Caco-2 (cell line): ENCODE measurements at regions not wholly inside any gene's neighbourhood (a gene's known extent, or its start where the extent isn't known, plus 50 kb on each side); places are given as distances from the start of the nearest gene placed in this dataset.

Source experiments
- BruUV-seq: library from RNA; stranded (reverse); fragments of 400-500 nt; replicated peaks from 2 replicates; lab custom pipeline; 2021; lab: Mats Ljungman, UMichigan
- CTCF ChIA-PET: fragments of 300-600 bp; sonication (Branson Sonifier 250); formaldehyde crosslinking; loops from one replicate; lab custom pipeline; 2022; ENCODE audit warnings: antibody characterized with exemption; lab: Charles Lee
- POLR2A ChIA-PET: fragments of 300-600 bp; sonication (Branson Sonifier 250); formaldehyde crosslinking; loops from one replicate; lab custom pipeline; 2022; ENCODE audit warnings: antibody characterized with exemption; lab: Charles Lee
- DNase-seq, 2 experiments: peaks; one replicate each; pipeline versions ENCODE4 v3.0.0 to v3.0.0-alpha.2; 2020 to 2022
- H3K27me3 ChIP-seq: replicated peaks from 2 replicates; pipeline ENCODE4 v1.6.0; 2011; ENCODE audit warnings: low read length; ENCODE audit not compliant: control insufficient read depth, insufficient read depth
- H3K36me3 ChIP-seq: 2 replicates; pipeline ENCODE4 v1.5.1; 2011; ENCODE audit warnings: low read length; ENCODE audit not compliant: control insufficient read depth, insufficient read depth
- H3K4me1 ChIP-seq: fragments of 250-450 bp; sonication (Bioruptor Pico); 2 replicates; pipeline ENCODE4 v1.5.1; 2020; ENCODE audit warnings: mild to moderate bottlenecking
- H3K4me3 ChIP-seq: 2 replicates; pipeline ENCODE4 v1.5.1; 2011; ENCODE audit warnings: low read depth, mild to moderate bottlenecking, control low read depth, low read length
- H3K9me3 ChIP-seq: fragments of 250-450 bp; sonication (Bioruptor Pico); 2 replicates; pipeline ENCODE4 v1.5.1; 2020; ENCODE audit warnings: mild to moderate bottlenecking, moderate library complexity
- H3K27ac Mint-ChIP-seq: one replicate; pipeline ENCODE4 v1.8.0; 2022; ENCODE audit warnings: mixed read lengths; ENCODE audit not compliant: unreplicated experiment
- H3K27me3 Mint-ChIP-seq: one replicate; pipeline ENCODE4 v1.8.0; 2022; ENCODE audit warnings: mixed read lengths; ENCODE audit not compliant: insufficient read depth, unreplicated experiment
- H3K36me3 Mint-ChIP-seq: one replicate; pipeline ENCODE4 v1.8.0; 2022; ENCODE audit warnings: mild to moderate bottlenecking, mixed read lengths; ENCODE audit not compliant: insufficient read depth, unreplicated experiment
- H3K4me1 Mint-ChIP-seq: one replicate; pipeline ENCODE4 v1.8.0; 2022; ENCODE audit warnings: low read depth, mixed read lengths; ENCODE audit not compliant: unreplicated experiment
- H3K4me3 Mint-ChIP-seq: one replicate; pipeline ENCODE4 v1.8.0; 2022; ENCODE audit warnings: mild to moderate bottlenecking, moderate library complexity, mixed read lengths; ENCODE audit not compliant: unreplicated experiment
- H3K9me3 Mint-ChIP-seq: one replicate; pipeline ENCODE4 v1.8.0; 2022; ENCODE audit warnings: mixed read lengths; ENCODE audit not compliant: unreplicated experiment
- intact Hi-C: fragments of 100-400 bp; cut with micrococcal nuclease; formaldehyde crosslinking; loops from one replicate; pipeline ENCODE4 v1.10.0; 2022; ENCODE audit not compliant: unreplicated experiment
- TF ChIP-seq, protein P1 (sequence below), 2 experiments: fragments of 200-600 bp in 1 of 2; IDR thresholded peaks; 1 replicate in 1 of 2; 2 replicates in 1 of 2; pipeline versions ENCODE4 v1.5.1 to v1.8.0; 2011 to 2022; ENCODE audit warnings: antibody characterized with exemption in 1 of 2, control low read depth in 1 of 2, inconsistent platforms in 1 of 2, low read depth in 1 of 2, low read length in 1 of 2, mild to moderate bottlenecking in 1 of 2, moderate library complexity in 1 of 2; ENCODE audit not compliant: insufficient read depth in 1 of 2, severe bottlenecking in 1 of 2, unreplicated experiment in 1 of 2

DNA sequence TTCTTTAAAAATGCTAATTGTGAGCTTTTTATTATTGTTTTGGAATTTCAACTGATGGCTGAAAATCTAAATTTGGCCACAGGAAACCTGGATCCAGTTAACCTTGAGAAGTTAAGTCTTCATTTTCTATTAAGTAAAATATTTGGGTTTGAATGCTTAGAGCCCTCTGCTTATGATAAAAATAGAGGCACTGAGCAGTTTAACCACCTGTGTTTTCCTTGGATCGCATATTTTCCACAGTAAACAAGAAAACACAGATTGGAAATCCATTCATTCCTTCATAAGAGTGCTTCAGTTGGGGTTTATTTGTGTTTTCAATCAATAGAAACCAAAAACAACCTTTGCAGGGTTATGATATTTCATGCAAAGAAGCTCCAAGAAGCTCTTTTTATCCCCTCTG, 77.2 kb upstream of the HES1 start:
- H3K4me1 ChIP-seq, result peaks cover 56% of the 10 kb centered on the region
- BruUV-seq, result no TSS peak
- no peak for DNase-seq
- ChIA-PET CTCF (interaction anchor here (0.6 to 1.6 kb wide), 4 partner anchors 41 to 257 kb away, joined by 3 to 6 read pairs (median 4); no protein-coding TSS in a partner anchor), POLR2A (interaction anchor here (0.6 to 1.3 kb wide), 5 partner anchors 33 to 187 kb away, joined by 3 to 11 read pairs (median 3); partner anchors contain the start of gene HES1)
- no peaks in the 10 kb centered on the region for H3K9me3 ChIP-seq
- no peaks in the 10 kb centered on the region for H3K27me3 ChIP-seq
- Mint-ChIP-seq H3K4me3 (peak overlapping the region; percentile 75), H3K4me1 (peaks cover 31% of the 10 kb centered on the region), H3K36me3 (peaks cover 6% of the 10 kb centered on the region), H3K9me3 (no peaks in the 10 kb centered on the region), H3K27me3 (no peaks in the 10 kb centered on the region), H3K27ac (peak overlapping the region; percentile 47)
- no peak overlapping the region for H3K4me3 ChIP-seq
- H3K36me3 ChIP-seq, result no peaks in the 10 kb centered on the region
- intact Hi-C loops, result no loop called here
- TF ChIP-seq, protein P1, sequence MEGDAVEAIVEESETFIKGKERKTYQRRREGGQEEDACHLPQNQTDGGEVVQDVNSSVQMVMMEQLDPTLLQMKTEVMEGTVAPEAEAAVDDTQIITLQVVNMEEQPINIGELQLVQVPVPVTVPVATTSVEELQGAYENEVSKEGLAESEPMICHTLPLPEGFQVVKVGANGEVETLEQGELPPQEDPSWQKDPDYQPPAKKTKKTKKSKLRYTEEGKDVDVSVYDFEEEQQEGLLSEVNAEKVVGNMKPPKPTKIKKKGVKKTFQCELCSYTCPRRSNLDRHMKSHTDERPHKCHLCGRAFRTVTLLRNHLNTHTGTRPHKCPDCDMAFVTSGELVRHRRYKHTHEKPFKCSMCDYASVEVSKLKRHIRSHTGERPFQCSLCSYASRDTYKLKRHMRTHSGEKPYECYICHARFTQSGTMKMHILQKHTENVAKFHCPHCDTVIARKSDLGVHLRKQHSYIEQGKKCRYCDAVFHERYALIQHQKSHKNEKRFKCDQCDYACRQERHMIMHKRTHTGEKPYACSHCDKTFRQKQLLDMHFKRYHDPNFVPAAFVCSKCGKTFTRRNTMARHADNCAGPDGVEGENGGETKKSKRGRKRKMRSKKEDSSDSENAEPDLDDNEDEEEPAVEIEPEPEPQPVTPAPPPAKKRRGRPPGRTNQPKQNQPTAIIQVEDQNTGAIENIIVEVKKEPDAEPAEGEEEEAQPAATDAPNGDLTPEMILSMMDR (IDR thresholded peaks at IDR 0.05; ENCODE audit: insufficient read depth in 1 of 2, low read depth in 1 of 2, low read length in 1 of 2, severe bottlenecking in 1 of 2, unreplicated experiment in 1 of 2), result no peak

DNA sequence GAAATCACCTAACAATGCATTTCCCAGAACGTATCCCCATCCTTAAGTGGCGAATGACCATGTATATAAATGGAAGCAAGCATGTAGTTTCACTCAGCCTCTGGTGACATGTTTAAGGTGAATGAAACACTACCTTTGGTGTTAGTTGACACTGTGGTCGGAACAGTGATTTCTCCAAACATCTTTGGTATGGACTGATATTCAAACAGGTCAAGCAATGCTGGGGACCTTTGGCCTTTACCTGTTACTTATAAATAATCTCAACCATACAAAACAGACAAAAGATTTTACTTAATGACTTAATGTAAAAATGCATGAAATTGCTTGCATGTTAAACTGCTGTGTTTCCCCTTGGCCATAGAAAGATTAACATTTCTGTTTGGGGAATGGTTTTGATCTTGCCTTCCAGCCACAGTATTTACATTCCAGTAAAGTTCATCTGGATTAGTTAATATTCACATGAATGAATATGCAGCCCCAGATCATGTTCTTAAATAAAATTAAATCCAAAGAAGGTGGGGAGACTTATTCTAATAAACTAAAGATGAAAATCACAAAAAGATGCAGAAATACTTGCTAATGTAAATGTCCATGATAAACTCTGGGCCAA, 74.4 kb upstream of the HES1 start:
- DNase-seq, result peak; percentile 45 to 56
- no peaks in the 10 kb centered on the region for H3K9me3 ChIP-seq
- TF ChIP-seq, protein P1 (IDR thresholded peaks at IDR 0.05; ENCODE audit: insufficient read depth in 1 of 2, low read depth in 1 of 2, low read length in 1 of 2, severe bottlenecking in 1 of 2, unreplicated experiment in 1 of 2), result no peak
- H3K4me1 Mint-ChIP-seq, result peaks cover 34% of the 10 kb centered on the region
- peaks cover 6% of the 10 kb centered on the region for H3K9me3 Mint-ChIP-seq
- no peaks in the 10 kb centered on the region for H3K27me3 Mint-ChIP-seq
- H3K36me3 Mint-ChIP-seq, result peaks cover 6% of the 10 kb centered on the region
- no peak overlapping the region for H3K4me3 ChIP-seq
- no peaks in the 10 kb centered on the region for H3K36me3 ChIP-seq
- H3K27ac Mint-ChIP-seq, result peak overlapping the region; percentile 85
- ChIA-PET CTCF (interaction anchor here (0.7 kb wide), 1 partner anchor 69 kb away, joined by 4 read pairs; no protein-coding TSS in a partner anchor), POLR2A (no interaction called here)
- peaks cover 56% of the 10 kb centered on the region for H3K4me1 ChIP-seq
- intact Hi-C loops, result loop anchor here (1.0 to 2.0 kb wide), 5 partner anchors 40 to 211 kb away; no protein-coding TSS in a partner anchor
- no peaks in the 10 kb centered on the region for H3K27me3 ChIP-seq
- H3K4me3 Mint-ChIP-seq, result peak overlapping the region; percentile 33
- BruUV-seq, result no TSS peak

DNA sequence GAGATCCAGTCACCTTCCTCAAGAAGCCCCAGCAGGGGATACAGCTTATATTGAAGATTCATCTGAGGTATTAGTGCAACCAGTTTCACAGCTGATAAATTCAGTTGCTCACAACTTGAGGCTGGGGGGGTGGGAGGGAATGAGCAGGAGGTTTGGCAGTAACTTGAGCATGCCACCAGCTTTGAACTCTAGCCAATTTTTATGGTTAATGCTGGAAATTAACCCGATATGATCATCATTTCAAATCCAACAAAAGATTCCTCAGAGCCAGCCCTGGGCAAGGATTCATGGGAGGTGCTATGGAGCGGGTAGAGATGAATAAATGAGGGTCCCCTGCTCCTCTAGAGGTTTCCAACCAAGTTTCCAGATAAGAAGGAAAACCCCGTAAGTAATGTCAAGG, 73.1 kb upstream of the HES1 start:
- H3K4me1 ChIP-seq, result peaks cover 43% of the 10 kb centered on the region
- intact Hi-C loops, result no loop called here
- Mint-ChIP-seq H3K36me3 (no peaks in the 10 kb centered on the region), H3K9me3 (peaks cover 19% of the 10 kb centered on the region), H3K27me3 (no peaks in the 10 kb centered on the region), H3K27ac (no peak overlapping the region), H3K4me3 (no peak overlapping the region), H3K4me1 (peaks cover 27% of the 10 kb centered on the region)
- H3K9me3 ChIP-seq, result peaks cover 3% of the 10 kb centered on the region; the same call in 1 of the 2 replicates
- ChIA-PET POLR2A (no interaction called here), CTCF (no interaction called here)
- no peak for DNase-seq
- TF ChIP-seq, protein P1 (IDR thresholded peaks at IDR 0.05; ENCODE audit: insufficient read depth in 1 of 2, low read depth in 1 of 2, low read length in 1 of 2, severe bottlenecking in 1 of 2, unreplicated experiment in 1 of 2), result no peak
- H3K36me3 ChIP-seq, result no peaks in the 10 kb centered on the region
- H3K27me3 ChIP-seq, result no peaks in the 10 kb centered on the region
- H3K4me3 ChIP-seq, result no peak overlapping the region
- BruUV-seq, result no TSS peak
